B cell (primary cell): ENCODE measurements at regions not wholly inside any gene's neighbourhood (a gene's known extent, or its start where the extent isn't known, plus 50 kb on each side); places are given as distances from the start of the nearest gene placed in this dataset.

Experiments used
- ATAC-seq: fragments of 200-7000 bp; cut with Tn5 transposase; one replicate; pipeline ENCODE4 v1.10.0; 2021; ENCODE audit warnings: low read depth, mild to moderate bottlenecking, moderate number of reproducible peaks, moderate library complexity
- CTCF ChIA-PET: fragments of 350-600 bp; sonication (Branson Sonifier 250); formaldehyde crosslinking; loops from one replicate; lab custom pipeline; 2021; ENCODE audit warnings: antibody characterized with exemption, inconsistent platforms; lab: Charles Lee
- POLR2A ChIA-PET: fragments of 350-600 bp; sonication (Branson Sonifier 250); formaldehyde crosslinking; loops from one replicate; lab custom pipeline; 2021; ENCODE audit warnings: antibody characterized with exemption; lab: Charles Lee
- DNase-seq: peaks from one replicate; pipeline ENCODE4 v3.0.0; 2013
- H2AFZ ChIP-seq: 2 replicates; pipeline ENCODE4 v1.6.1; 2012; ENCODE audit warnings: mild to moderate bottlenecking, low read depth, low read length; ENCODE audit not compliant: insufficient read depth, poor library complexity, severe bottlenecking
- H3K27ac ChIP-seq, 2 donors: 1 replicate in 1 of 2; 2 replicates in 1 of 2; pipeline ENCODE4 v1.5.1; 2012 to 2013; ENCODE audit warnings: low read length in 2 of 2, mild to moderate bottlenecking in 2 of 2, moderate library complexity in 1 of 2
- H3K27me3 ChIP-seq, 4 experiments: fragments of 200-600 bp in 1 of 4; sonication (generic) in 1 of 4; replicated peaks in 1 of 4; 1 replicate in 2 of 4; 2 replicates in 2 of 4; pipeline versions ENCODE4 v1.6.1 to v1.7.0; 2013 to 2016; ENCODE audit warnings: low read length in 3 of 4, mild to moderate bottlenecking in 2 of 4, mixed read lengths in 1 of 4, moderate library complexity in 1 of 4; ENCODE audit not compliant: insufficient read depth in 4 of 4, control insufficient read depth in 3 of 4; ENCODE audit errors: control extremely low read depth in 1 of 4
- H3K36me3 ChIP-seq, 2 experiments: replicated peaks in 1 of 2; 1 replicate in 1 of 2; 2 replicates in 1 of 2; pipeline versions ENCODE4 v1.6.1 to v1.7.1; 2013; ENCODE audit warnings: low read length in 1 of 2; ENCODE audit not compliant: insufficient read depth in 2 of 2, control insufficient read depth in 1 of 2; ENCODE audit errors: control extremely low read depth in 1 of 2, extremely low read depth in 1 of 2
- H3K4me1 ChIP-seq, 2 donors: fragments of 200-600 bp in 1 of 2; sonication (generic) in 1 of 2; 1 replicate in 1 of 2; 2 replicates in 1 of 2; pipeline versions ENCODE4 v1.5.1 to v1.6.1; 2013 to 2017; ENCODE audit warnings: low read length in 2 of 2; ENCODE audit not compliant: control insufficient read depth in 2 of 2, insufficient read depth in 2 of 2
- H3K4me2 ChIP-seq: replicated peaks from 2 replicates; pipeline ENCODE3; 2012; ENCODE audit warnings: mild to moderate bottlenecking, low read depth, low read length; ENCODE audit not compliant: poor library complexity, severe bottlenecking
- H3K4me3 ChIP-seq, 5 experiments: fragments of 200-600 bp in 1 of 5; sonication (generic) in 1 of 5; 1 replicate in 3 of 5; 2 replicates in 2 of 5; pipeline versions ENCODE4 v1.5.1 to v1.7.0; 2011 to 2016; ENCODE audit warnings: low read length in 4 of 5, mild to moderate bottlenecking in 4 of 5, low read depth in 2 of 5, control low read depth in 1 of 5, moderate library complexity in 1 of 5; ENCODE audit not compliant: insufficient read depth in 1 of 5; ENCODE audit errors: control extremely low read depth in 1 of 5, extremely low read depth in 1 of 5
- H3K79me2 ChIP-seq: fragments of 200-600 bp; sonication (generic); one replicate; pipeline ENCODE4 v1.6.0; 2016; ENCODE audit warnings: low read length; ENCODE audit not compliant: control insufficient read depth, insufficient read depth
- H3K9ac ChIP-seq: fragments of 200-600 bp; sonication (generic); 2 replicates; pipeline ENCODE4 v1.6.1; 2017; ENCODE audit warnings: mild to moderate bottlenecking, low read length, moderate library complexity
- H3K9me3 ChIP-seq, 3 donors: one replicate each; pipeline versions ENCODE4 v1.6.1 to v1.7.1; 2013; ENCODE audit warnings: low read length in 2 of 3; ENCODE audit not compliant: control insufficient read depth in 2 of 3, insufficient read depth in 1 of 3; ENCODE audit errors: control extremely low read depth in 1 of 3
- H4K20me1 ChIP-seq: 2 replicates; pipeline ENCODE4 v1.6.0; 2012; ENCODE audit warnings: mild to moderate bottlenecking, low read length; ENCODE audit not compliant: insufficient read depth, control insufficient read depth, poor library complexity, severe bottlenecking
- H3K27ac Mint-ChIP-seq: one replicate; pipeline ENCODE4 v1.8.0; 2021; ENCODE audit warnings: mixed read lengths
- H3K27me3 Mint-ChIP-seq: one replicate; pipeline ENCODE4 v1.8.0; 2021; ENCODE audit warnings: mixed read lengths
- H3K4me1 Mint-ChIP-seq: one replicate; pipeline ENCODE4 v1.8.0; 2021; ENCODE audit warnings: mixed read lengths
- H3K4me3 Mint-ChIP-seq: one replicate; pipeline ENCODE4 v1.8.0; 2021; ENCODE audit warnings: mixed read lengths
- H3K9me3 Mint-ChIP-seq: one replicate; pipeline ENCODE4 v1.8.0; 2022; ENCODE audit warnings: mixed read lengths; ENCODE audit not compliant: insufficient read depth
- CTCF ChIP-seq: fragments of 200-600 bp; IDR thresholded peaks from one replicate; pipeline ENCODE4 v1.8.0; 2022; ENCODE audit warnings: antibody characterized with exemption, mild to moderate bottlenecking
- EZH2 ChIP-seq: IDR thresholded peaks from 2 replicates; pipeline ENCODE4 v1.6.1; 2012; ENCODE audit warnings: borderline replicate concordance, low read depth, mild to moderate bottlenecking, moderate library complexity, low read length; ENCODE audit not compliant: insufficient read depth, poor library complexity, severe bottlenecking
- WGBS: methylation state at CpG from one replicate; pipeline ENCODE4 v1.1.5; 2013; ENCODE audit warnings: missing lambda C conversion rate; ENCODE audit not compliant: insufficient coverage; 5-methylcytosine and 5-hydroxymethylcytosine counted together
- intact Hi-C: fragments of 100-400 bp; cut with micrococcal nuclease; formaldehyde crosslinking; loops from one replicate; pipeline ENCODE4 v1.10.0; 2022

- intact Hi-C loops = loop anchor here (2.0 to 10.0 kb wide), 3 partner anchors 161 to 359 kb away; partner anchors contain the start of genes RPL4, SMAD6 and ZWILCH
- H3K4me1 ChIP-seq = peaks cover 33 to 50% of the 10 kb centered on the region in 2 donors
- Mint-ChIP-seq H3K9me3 (no peaks in the 10 kb centered on the region), H3K27me3 (no peaks in the 10 kb centered on the region), H3K4me1 (peaks cover 51% of the 10 kb centered on the region), H3K27ac (peak overlapping the region; percentile 63), H3K4me3 (no peak overlapping the region)
- H4K20me1 ChIP-seq = no peaks in the 10 kb centered on the region
- ChIA-PET CTCF (interaction anchor here (0.5 to 4.5 kb wide), 12 partner anchors 8 to 1873 kb away, joined by 3 to 34 read pairs (median 4); no protein-coding TSS in a partner anchor), POLR2A (interaction anchor here (1.0 kb wide), 1 partner anchor 11 kb away, joined by 3 read pairs; no protein-coding TSS in a partner anchor)
- H3K4me2 ChIP-seq = peak overlapping the region; percentile 27
- no peaks in the 10 kb centered on the region for H3K79me2 ChIP-seq
- DNase-seq (peak; percentile 20), ATAC-seq (no peak)
- H3K4me3 ChIP-seq = no peak overlapping the region
- H3K9me3 ChIP-seq = peaks cover 0 to 8% (median 0%) of the 10 kb centered on the region in 3 donors
- peaks cover 0 to 3% (median 0%) of the 10 kb centered on the region in 4 experiments for H3K27me3 ChIP-seq
- peak overlapping the region; percentile 51 to 61 for H3K27ac ChIP-seq
- no peak overlapping the region for H3K9ac ChIP-seq
- no peaks in the 10 kb centered on the region for H3K36me3 ChIP-seq
- no peak for TF ChIP-seq EZH2
- TF ChIP-seq CTCF = no peak
- WGBS = 90% methylated on average over 2 of the region's 2 CpGs
- H2AFZ ChIP-seq = no peak overlapping the region
These were observed 161.5 kb downstream of the SMAD6 start for GRCh38 chr15:66863390-66864085.
